SW 1271 (cell line): ENCODE measurements at regions not wholly inside any gene's neighbourhood (a gene's known extent, or its start where the extent isn't known, plus 50 kb on each side); places are given as distances from the start of the nearest gene placed in this dataset.

Experiments used
- DNase-seq, 2 experiments: peaks; one replicate each; lab custom pipeline; 2025; lab: John Stamatoyannopoulos, UW

- DNase-seq, result no peak
Observed at GRCh38 chr21:43317959-43318358, 109.0 kb downstream of the SIK1 start.

- no peak for DNase-seq
Observed at GRCh38 chr21:43317254-43317748, 109.6 kb downstream of the SIK1 start.

DNA sequence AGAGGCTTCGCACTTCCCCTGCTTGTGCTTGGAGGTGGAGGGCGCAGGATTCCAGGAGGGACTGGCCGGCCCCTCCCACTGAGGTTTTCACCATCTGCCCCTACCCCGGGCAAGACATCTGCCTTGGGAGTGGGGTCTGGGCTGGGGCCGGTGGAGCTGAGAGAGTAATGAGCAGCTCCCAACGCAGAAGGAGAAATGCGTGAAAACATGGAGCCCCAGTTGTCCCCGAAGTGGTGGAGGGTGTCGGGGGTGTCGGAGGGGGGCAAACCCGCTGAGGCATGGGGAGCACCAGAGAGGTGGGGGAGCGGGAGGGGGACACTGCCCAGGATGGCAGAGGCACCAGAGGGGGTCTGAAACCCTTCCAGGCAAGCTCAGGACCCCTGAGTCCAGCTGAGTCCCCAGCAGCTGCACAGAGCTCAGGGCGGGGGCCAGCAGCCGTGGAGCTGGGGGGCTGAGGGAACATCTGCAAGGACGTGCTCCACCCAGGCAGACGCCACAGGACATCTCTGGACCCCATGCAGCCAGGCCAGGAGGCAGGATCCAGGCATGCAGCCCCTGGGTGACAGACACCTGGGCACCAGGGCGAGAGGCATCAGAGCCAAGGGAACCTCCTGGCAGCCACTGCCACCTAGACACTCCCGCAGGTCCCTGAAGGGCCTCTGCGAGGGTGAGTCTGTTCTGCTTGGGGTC lies 110.6 kb downstream of the SIK1 start:
- no peak for DNase-seq

DNA sequence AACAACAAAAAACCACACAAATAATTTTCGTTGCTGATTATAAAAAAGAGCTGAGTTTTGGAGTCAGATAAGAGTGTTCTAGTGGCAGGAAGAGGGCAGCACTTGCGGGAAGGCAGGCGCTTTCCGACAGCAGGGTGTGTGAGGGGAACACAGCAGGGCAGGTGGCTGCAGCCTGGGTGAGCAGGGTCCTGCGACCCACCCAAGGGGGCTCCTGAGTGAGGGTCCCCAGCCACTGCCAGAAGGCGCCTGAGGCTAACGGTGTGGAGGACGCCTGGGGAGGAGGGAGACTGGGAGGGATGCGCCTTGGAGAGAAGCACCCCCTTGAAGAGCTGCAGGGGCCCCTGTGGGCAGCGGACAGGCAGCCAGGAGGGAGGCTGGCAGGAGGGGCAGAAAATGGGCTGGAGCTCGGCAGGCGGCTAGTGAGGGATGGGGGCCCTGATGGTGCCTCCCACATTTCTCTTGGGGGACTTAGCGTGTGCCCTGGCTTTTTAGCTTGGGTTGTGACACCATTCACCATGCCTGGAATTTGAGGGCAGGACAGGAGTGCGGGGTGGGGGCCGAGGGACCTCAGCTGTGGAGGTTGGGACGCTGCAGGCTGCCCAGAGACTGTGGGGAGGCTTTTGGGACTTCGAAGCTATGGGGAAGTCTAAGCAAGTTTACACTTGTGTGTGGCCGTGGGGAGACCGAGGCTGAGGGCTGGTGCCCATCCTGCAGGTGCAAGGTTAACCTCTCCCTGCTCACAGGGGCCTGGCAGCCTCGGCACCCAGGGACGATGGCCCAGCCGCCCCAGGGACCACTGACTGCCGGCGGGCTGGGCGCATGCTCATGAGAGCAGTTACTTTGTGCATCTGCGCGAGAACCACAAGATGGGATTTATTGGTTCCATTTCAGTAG lies 111.4 kb downstream of the SIK1 start:
- no peak for DNase-seq

- no peak for DNase-seq
Observed at GRCh38 chr21:43313939-43314405, 113.0 kb downstream of the SIK1 start.

GRCh38 chr21:43313221-43313938 lies 113.6 kb downstream of the SIK1 start:
- no peak for DNase-seq

DNA sequence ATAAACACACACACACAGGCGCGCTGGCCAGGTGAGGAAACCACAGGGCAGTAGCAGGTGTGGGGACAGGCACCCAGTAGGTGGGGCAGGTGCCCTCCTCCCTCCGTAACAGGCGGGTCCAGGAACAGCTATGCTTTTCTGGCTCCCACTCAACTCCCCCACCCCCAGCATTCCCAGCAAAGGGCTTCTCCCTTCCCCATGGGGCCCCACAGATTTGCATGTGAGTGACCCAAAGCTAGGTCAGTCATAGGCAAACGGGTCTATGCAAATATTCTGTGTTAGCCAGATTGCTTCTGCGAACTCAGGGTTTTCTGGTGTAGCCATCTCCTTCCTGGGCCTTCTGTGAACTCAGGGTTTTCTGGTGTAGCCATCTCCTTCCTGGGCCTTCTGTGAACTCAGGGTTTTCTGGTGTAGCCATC lies 114.2 kb downstream of the SIK1 start:
- DNase-seq, result no peak

- no peak for DNase-seq
Observed at GRCh38 chr21:43312011-43312410, 114.9 kb downstream of the SIK1 start.

DNA sequence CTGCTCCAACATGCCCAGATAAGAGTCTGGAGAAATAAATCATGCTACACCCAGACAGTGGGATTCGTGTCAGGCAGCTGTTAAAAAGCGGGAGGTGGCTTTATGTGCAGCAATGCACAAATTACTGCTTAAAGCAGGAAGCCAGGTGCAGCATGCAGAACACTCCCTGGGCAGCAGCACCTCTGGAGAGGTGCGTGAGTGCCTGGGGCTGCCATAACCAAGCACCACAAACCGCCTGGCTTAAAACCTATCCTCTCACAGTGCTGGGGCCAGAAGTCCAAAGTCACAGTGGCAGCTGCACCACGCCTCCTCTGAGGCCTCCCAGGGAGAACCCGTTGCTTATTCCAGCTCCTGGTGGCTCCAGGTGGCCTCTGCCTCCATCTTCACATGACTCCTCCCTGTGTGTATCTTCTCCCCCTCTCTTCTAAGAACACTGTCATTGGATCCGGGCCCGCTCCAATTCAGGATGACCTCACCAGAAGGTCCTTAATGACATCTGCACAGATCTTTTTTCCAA lies 115.6 kb downstream of the SIK1 start:
- no peak for DNase-seq

DNA sequence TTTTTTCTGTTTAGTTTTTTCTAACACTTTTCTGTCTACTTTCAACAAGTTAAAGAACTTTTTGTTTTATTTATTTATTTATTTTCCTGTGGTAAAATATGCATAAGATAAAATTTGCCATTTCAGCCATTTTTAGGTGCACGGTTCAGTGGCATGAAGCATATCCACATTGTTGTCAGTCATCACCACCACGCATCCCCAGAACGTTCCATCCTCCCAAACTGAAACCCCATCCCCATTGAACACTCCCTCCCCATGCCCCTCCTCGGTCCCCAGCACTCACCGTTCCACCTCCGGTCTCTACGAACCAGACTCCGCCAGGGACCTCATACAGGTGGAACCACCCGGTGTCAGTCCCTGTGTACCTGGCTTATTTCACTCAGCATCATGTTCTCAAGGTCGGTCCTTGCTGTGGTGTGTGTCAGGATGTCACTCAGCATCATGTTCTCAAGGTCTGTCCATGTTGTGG lies 118.1 kb downstream of the SIK1 start:
- no peak for DNase-seq

- no peak for DNase-seq
Observed at GRCh38 chr21:43308101-43308814, 118.7 kb downstream of the SIK1 start.

- DNase-seq, result no peak
Observed at GRCh38 chr21:43307677-43308070, 119.3 kb downstream of the SIK1 start.

GRCh38 chr21:43306911-43307676 lies 119.8 kb downstream of the SIK1 start:
- DNase-seq, result peak in 1 of 2 experiments; percentile 4

- no peak for DNase-seq
Observed at GRCh38 chr21:43306391-43306790, 120.5 kb downstream of the SIK1 start.

GRCh38 chr21:43305811-43306311 lies 121.1 kb downstream of the SIK1 start:
- DNase-seq, result no peak

GRCh38 chr21:43305336-43305665 lies 121.6 kb downstream of the SIK1 start:
- no peak for DNase-seq

- no peak for DNase-seq
Observed at GRCh38 chr21:43304621-43305335, 122.2 kb downstream of the SIK1 start.

- no peak for DNase-seq
Observed at GRCh38 chr21:43304206-43304605, 122.7 kb downstream of the SIK1 start.

DNA sequence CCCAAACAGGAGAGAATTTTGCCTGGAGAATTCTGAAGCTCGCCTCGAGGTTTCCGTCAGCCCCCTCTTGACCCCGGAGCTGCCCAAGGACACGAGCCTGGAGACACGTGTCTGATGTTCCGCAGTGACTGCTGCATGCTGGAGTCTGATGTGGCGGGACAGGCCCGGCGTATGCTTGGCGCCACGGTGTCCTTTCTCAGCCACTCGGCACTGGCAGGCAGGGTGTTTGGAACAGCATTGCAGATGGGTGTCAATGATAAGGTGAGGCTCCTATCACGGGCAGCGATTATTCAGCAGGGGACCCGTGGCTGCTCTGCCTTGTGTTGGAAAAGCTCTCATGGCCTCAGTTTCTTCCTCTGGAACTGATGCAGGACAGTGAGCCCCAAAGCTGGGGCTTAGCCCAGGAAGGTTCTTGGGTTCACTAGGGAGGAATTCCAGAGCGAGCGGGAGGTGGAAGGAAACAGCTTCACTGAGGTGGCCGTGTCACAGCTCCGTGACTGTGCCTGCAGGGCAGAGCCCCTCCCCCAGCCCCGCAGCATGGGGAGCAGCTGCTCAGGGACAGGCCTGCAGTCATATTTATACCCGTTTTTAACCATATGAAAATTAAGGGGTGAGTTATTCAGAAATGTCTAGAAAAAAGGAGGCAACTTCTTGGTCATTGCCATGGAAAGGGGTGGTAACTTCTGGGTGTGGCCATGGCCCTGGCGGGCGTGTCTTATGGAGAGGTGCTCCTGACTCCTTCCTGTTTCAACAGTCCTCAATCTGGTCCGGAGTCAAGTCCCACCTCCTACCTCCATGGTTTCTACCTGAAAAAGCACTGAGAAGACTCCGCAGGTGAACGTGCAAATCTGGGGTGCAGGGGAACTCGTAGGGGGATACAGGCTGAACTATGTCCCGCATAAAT lies 123.4 kb downstream of the SIK1 start:
- no peak for DNase-seq
